ENCODE measurements at regions not wholly inside any gene's neighbourhood (a gene's known extent, or its start where the extent isn't known, plus 50 kb on each side); places are given as distances from the start of the nearest gene placed in this dataset.

DNA sequence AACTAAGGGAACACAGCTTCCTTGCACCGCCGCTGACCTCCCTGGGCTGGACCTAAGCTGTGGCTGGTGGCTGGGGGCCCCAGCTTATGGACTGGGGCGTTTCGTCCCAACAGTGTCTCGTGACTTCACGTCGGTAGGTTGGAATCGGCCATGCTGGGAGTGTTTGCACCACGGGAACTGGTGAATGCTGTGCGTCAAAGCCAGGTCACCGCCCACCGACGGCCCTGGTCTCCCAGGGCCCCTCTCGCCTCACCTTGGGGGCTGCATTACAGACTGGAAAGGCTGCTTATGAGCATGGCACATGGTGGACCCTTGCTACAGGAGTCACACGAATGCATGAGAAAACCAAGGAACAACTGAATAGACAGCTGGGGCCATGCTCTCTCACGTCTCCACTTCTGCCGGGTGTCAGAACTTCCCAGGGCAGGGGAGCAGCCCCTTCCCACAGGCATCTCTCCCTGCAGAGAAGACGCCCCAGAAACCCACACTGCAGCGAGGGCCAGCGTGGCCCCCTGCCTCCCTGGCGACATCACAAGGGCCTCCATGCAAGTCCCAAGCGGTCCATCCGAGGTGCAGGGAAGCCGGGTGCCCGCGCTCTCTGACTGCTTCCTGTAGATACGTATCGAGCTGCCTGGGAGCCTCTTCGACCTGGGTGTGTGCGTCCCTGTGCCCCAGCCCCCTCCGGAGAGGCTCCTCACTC, 81.7 kb downstream of the SIK1 start:
- H3K4me3 Mint-ChIP-seq: no peak overlapping the region
- no peaks in the 10 kb centered on the region for H3K79me2 ChIP-seq (replicated peaks; ENCODE audit: insufficient read depth)
- H3K27me3 ChIP-seq (ENCODE audit: insufficient read depth): no peaks in the 10 kb centered on the region
- H3K36me3 Mint-ChIP-seq (ENCODE audit: low read depth): no peaks in the 10 kb centered on the region
- H3K4me2 ChIP-seq: no peak overlapping the region
- no peak overlapping the region for H3K27ac ChIP-seq (ENCODE audit: low read depth)
- DNase-seq (ENCODE audit: low spot score): no peak
- H3K4me1 Mint-ChIP-seq: peaks cover 6% of the 10 kb centered on the region
- no peaks in the 10 kb centered on the region for H4K20me1 ChIP-seq (replicated peaks; ENCODE audit: insufficient read depth)
- H3K9me2 ChIP-seq (ENCODE audit: insufficient read depth): no peaks in the 10 kb centered on the region
- H3K27ac Mint-ChIP-seq: no peak overlapping the region
- H3K36me3 ChIP-seq (ENCODE audit: insufficient read depth): no peaks in the 10 kb centered on the region
- no peak overlapping the region for H2AFZ ChIP-seq
- H3F3A ChIP-seq (replicated peaks; ENCODE audit: low read depth): no peaks in the 10 kb centered on the region
- no peak for ATAC-seq
- peaks cover 13% of the 10 kb centered on the region for H3K27me3 Mint-ChIP-seq (ENCODE audit: insufficient read depth, low read depth, poor library complexity)
- H3K4me3 ChIP-seq: no peak overlapping the region
- no peak for TF ChIP-seq EZH2 (IDR thresholded peaks at IDR 0.05; ENCODE audit: low read depth, unreplicated experiment)
- TF ChIP-seq ZNF331 (CRISPR knock-in tag; IDR thresholded peaks at IDR 0.05; ENCODE audit: low read depth): no peak
- TF ChIP-seq REST (IDR thresholded peaks at IDR 0.05; ENCODE audit: unreplicated experiment): no peak
- no peak for TF ChIP-seq EZH2phosphoT487 (IDR thresholded peaks at IDR 0.05; ENCODE audit: unreplicated experiment)
- TF ChIP-seq JUNB (IDR thresholded peaks at IDR 0.05; ENCODE audit: unreplicated experiment): no peak
- TF ChIP-seq ZNF114 (CRISPR knock-in tag; IDR thresholded peaks at IDR 0.05): no peak
- no peak for TF ChIP-seq STAT1 (IDR thresholded peaks at IDR 0.05; ENCODE audit: unreplicated experiment)
- TF ChIP-seq, protein P1, sequence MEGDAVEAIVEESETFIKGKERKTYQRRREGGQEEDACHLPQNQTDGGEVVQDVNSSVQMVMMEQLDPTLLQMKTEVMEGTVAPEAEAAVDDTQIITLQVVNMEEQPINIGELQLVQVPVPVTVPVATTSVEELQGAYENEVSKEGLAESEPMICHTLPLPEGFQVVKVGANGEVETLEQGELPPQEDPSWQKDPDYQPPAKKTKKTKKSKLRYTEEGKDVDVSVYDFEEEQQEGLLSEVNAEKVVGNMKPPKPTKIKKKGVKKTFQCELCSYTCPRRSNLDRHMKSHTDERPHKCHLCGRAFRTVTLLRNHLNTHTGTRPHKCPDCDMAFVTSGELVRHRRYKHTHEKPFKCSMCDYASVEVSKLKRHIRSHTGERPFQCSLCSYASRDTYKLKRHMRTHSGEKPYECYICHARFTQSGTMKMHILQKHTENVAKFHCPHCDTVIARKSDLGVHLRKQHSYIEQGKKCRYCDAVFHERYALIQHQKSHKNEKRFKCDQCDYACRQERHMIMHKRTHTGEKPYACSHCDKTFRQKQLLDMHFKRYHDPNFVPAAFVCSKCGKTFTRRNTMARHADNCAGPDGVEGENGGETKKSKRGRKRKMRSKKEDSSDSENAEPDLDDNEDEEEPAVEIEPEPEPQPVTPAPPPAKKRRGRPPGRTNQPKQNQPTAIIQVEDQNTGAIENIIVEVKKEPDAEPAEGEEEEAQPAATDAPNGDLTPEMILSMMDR (conservative IDR thresholded peaks at IDR 0.05; ENCODE audit: low read depth in 2 of 2): no peak
- no peak for TF ChIP-seq NANOG (IDR thresholded peaks at IDR 0.05; ENCODE audit: borderline replicate concordance)
- TF ChIP-seq CREB1 (CRISPR knock-in tag; IDR thresholded peaks at IDR 0.05; ENCODE audit: low read depth): no peak
- TF ChIP-seq ETS1 (IDR thresholded peaks at IDR 0.05): no peak
- TF ChIP-seq, protein P2, sequence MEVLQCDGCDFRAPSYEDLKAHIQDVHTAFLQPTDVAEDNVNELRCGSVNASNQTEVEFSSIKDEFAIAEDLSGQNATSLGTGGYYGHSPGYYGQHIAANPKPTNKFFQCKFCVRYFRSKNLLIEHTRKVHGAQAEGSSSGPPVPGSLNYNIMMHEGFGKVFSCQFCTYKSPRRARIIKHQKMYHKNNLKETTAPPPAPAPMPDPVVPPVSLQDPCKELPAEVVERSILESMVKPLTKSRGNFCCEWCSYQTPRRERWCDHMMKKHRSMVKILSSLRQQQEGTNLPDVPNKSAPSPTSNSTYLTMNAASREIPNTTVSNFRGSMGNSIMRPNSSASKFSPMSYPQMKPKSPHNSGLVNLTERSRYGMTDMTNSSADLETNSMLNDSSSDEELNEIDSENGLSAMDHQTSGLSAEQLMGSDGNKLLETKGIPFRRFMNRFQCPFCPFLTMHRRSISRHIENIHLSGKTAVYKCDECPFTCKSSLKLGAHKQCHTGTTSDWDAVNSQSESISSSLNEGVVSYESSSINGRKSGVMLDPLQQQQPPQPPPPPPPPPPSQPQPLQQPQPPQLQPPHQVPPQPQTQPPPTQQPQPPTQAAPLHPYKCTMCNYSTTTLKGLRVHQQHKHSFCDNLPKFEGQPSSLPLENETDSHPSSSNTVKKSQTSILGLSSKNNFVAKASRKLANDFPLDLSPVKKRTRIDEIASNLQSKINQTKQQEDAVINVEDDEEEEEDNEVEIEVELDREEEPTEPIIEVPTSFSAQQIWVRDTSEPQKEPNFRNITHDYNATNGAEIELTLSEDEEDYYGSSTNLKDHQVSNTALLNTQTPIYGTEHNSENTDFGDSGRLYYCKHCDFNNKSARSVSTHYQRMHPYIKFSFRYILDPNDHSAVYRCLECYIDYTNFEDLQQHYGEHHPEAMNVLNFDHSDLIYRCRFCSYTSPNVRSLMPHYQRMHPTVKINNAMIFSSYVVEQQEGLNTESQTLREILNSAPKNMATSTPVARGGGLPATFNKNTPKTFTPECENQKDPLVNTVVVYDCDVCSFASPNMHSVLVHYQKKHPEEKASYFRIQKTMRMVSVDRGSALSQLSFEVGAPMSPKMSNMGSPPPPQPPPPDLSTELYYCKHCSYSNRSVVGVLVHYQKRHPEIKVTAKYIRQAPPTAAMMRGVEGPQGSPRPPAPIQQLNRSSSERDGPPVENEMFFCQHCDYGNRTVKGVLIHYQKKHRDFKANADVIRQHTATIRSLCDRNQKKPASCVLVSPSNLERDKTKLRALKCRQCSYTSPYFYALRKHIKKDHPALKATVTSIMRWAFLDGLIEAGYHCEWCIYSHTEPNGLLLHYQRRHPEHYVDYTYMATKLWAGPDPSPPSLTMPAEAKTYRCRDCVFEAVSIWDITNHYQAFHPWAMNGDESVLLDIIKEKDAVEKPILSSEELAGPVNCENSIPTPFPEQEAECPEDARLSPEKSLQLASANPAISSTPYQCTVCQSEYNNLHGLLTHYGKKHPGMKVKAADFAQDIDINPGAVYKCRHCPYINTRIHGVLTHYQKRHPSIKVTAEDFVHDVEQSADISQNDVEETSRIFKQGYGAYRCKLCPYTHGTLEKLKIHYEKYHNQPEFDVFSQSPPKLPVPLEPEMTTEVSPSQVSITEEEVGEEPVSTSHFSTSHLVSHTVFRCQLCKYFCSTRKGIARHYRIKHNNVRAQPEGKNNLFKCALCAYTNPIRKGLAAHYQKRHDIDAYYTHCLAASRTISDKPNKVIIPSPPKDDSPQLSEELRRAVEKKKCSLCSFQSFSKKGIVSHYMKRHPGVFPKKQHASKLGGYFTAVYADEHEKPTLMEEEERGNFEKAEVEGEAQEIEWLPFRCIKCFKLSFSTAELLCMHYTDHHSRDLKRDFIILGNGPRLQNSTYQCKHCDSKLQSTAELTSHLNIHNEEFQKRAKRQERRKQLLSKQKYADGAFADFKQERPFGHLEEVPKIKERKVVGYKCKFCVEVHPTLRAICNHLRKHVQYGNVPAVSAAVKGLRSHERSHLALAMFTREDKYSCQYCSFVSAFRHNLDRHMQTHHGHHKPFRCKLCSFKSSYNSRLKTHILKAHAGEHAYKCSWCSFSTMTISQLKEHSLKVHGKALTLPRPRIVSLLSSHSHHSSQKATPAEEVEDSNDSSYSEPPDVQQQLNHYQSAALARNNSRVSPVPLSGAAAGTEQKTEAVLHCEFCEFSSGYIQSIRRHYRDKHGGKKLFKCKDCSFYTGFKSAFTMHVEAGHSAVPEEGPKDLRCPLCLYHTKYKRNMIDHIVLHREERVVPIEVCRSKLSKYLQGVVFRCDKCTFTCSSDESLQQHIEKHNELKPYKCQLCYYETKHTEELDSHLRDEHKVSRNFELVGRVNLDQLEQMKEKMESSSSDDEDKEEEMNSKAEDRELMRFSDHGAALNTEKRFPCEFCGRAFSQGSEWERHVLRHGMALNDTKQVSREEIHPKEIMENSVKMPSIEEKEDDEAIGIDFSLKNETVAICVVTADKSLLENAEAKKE (CRISPR knock-in tag; IDR thresholded peaks at IDR 0.05): no peak
- TF ChIP-seq POLR2AphosphoS5 (IDR thresholded peaks at IDR 0.05; ENCODE audit: low read depth): no peak
- no peaks in the 10 kb centered on the region for H3K9me3 Mint-ChIP-seq
- no peaks in the 10 kb centered on the region for H3K4me1 ChIP-seq (ENCODE audit: insufficient read depth)

Data from GM23338 (cell line).